Fibroblast of peridontal ligament (primary cell): ENCODE measurements at regions not wholly inside any gene's neighbourhood (a gene's known extent, or its start where the extent isn't known, plus 50 kb on each side); places are given as distances from the start of the nearest gene placed in this dataset.

ENCODE experiments used
- DNase-seq: peaks from one replicate; pipeline ENCODE4 v3.0.0-alpha.2; 2010; ENCODE audit errors: extremely low read depth

DNA sequence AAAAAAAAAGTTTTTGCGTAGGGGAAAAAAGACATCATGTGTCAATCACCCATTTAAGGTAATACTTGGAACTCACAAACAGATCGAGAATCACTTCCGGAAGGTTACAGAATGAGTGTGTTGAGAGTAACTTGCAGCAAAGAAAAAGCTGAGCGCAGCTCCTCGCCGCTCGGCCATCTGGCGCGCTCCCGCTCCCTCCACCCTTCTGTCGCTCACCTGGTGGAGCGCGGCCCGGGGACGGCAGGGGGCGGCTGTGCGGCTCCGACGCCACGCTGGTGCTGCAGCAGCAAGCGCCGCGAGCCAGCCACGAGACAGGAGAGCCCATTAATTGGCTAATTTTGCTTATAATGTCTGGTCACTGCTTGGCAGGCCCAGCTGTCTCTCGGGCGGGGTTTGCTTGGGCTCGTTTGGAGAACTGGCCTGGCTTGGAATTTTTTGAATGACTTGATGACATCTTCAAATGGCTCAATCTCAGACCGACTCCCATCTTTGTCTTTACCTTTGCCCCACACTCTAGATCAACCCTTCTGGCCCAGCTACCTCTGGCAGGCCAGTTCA, 601.8 kb downstream of the CCDC171 start:
- no peak for DNase-seq

DNA sequence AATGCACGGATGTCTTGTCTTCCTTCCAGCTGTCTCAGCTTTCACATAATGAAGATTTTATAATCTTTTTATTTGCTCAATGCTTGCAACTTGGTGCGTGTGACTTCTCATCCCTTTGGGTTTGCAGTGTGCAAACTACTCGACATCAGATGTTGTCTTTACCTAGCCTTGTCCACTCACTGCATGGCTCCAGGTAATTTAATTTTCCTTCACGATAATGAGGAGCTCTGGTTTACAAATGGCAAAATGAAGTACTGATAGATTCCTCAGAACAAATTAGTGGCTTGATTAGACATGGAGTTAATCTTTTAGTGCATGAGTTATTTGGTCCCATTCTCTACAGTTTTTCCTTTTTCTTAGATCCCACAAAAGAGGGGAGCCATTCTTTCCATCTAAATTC, 603.0 kb downstream of the CCDC171 start:
- DNase-seq = no peak

DNA sequence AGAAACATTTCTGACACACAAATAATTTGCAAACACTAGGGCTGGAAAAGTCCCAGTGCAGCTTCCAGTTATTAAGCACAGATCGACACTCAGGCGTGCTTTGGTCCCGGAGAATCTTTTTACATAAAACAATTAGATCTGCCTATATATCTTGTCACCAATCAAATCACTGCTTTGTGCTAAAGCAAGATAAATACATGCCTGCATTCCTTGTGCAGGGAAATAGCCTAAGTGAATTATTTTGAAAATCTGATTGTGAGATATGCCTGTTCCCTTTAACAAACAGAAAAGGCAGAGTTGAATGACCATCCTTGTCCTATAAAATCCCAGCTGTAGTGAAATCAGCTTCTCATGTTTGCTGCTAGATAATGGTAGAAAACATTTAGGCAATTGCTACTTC, 604.4 kb downstream of the CCDC171 start:
- no peak for DNase-seq

DNA sequence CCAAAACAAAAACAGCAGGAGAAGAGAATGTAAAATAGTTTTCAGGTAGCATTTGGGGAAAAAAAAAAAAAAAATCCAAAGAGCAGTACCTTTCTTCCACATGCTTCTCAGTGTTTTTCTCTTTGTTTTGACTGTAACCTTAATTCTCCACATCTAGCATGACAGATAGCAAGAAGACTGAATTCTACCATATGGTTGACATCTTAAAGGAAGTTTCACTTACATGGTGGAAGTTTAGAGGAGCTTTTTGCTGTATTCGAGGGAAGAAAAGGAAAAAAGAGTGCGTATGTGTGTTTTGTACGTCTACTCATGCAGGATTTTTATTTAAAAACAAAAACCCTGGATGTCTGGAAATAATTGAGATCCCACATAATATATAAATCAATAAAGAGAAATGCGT, 604.8 kb downstream of the CCDC171 start:
- DNase-seq = no peak

DNA sequence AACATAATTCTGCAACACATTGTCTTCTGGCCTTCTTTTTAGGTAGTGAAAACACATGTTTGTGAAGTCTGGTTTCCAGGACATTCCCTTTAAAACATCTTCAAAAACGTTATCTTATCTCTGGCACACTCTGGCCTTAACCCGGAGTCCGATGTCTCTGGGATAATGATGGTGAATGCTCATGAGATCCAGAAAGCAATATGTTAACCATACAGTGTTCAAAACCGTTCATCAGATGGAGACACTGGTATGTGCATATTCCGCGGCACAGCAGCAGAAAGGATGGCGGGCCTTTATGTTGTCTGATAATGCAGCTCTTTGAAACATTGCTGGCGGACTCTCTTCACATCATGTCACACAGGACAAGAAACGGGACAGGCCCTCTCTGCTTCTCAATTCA, 605.2 kb downstream of the CCDC171 start:
- DNase-seq = no peak

DNA sequence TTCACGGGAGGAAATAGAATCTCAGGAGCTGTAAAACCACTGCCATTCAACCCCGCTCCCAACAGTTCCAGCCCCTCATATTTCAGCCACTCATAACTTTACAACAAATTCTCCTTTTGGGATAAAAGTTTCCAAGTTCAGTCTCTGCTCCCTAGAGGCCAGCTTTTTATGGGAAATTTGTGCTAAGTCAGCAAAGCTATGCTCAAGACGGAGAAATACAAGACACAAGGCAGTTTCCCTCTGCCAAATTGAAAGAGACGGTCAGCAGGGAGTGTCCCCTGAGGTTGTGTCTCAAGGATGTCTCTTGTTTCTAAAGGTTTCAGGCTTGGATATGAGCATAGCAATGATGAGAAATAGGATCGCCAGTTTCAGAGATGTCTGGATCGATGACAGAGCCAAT, 608.6 kb downstream of the CCDC171 start:
- no peak for DNase-seq

DNA sequence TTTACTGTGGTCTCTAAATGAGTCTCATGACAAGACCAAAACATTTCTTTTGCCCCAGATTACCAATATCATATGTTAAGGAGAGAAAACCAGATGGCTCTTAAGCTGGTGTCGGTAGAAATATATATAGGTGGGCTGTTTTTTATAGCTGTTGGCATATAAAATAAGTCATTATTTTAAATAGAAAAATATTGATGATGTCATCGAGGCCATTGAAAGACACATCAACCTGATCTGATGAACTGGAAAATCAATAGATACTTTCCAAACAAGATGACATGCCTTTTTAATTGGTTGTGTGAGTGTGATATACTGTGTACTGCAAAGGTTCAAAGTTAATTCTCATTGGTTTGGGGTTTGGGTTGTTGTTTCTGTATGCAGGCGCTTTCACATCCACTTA, 617.3 kb downstream of the CCDC171 start:
- no peak for DNase-seq

DNA sequence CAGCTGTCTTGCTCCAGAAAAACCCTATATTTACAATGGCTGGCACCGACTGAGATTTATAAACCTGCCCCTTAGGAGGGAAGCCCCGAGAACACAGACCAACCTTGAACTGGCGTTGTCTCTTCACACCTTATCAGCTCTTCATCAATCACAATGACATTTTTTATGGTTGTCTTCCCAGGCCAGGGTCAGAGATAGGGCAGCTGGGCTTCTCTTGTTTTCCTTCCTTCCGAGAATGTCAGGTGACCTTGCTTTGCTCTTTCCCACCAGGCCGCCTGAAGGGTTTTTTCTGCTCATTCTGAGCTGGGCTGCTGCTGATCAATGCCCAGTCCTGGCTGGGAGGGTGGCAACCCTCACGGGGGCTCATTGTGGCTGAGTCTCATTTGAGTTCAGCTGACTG, 619.1 kb downstream of the CCDC171 start:
- DNase-seq = no peak

DNA sequence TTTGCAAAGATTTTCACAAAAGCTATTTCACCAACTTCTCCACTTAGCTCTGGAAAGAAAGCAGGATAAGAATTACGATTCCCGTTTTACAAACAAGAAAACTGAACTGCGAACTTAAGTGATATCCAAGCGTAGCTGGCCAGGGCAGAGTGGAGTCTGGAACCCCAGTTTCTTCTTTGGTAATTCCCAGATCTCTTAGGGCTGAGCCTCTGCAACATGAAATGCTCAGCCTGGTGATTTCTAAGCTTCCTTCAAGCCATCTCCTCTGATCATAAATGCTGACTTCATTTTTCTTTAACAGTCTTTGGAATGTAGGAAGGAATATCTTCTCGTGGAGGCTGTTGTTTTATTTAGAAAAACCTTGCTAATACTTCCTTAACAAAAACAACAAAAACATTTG, 620.0 kb downstream of the CCDC171 start:
- no peak for DNase-seq

DNA sequence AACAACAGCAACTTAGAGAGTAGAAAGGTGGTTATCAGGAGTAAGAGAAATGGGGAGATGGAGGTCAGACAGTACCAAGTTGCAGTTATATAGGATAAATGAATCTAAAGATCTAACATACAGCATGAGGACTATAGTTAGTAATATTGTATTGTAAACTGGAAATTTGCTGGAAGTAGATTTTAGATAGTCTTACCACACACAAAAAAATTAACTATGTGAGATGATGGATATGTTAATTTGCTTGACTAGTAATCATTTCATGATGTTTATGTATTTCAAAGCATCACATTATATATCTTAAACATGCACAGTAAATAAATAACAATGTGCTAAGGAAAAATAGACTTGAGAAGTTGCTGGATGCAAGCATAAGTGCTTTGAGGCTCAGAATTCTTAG, 622.1 kb downstream of the CCDC171 start:
- no peak for DNase-seq

DNA sequence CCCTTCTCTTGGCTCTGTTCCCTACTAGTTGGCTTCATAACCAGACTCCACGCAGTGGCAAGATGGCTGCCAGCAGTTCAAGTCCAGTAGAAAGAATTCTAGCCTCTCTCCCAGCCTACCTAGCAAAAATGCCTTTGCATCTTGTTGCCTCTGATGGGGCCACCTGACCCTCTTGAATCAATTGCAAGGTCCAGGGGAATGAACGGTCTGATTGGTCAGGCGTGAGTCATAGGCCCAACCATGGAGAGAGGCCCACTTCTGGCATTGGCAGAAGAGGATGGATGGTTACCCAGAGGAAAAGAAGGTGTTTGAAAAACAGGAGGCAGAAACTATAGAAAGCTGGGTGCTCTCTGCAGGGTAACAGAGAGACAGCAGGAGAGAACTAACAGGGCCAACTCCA, 622.6 kb downstream of the CCDC171 start:
- no peak for DNase-seq

DNA sequence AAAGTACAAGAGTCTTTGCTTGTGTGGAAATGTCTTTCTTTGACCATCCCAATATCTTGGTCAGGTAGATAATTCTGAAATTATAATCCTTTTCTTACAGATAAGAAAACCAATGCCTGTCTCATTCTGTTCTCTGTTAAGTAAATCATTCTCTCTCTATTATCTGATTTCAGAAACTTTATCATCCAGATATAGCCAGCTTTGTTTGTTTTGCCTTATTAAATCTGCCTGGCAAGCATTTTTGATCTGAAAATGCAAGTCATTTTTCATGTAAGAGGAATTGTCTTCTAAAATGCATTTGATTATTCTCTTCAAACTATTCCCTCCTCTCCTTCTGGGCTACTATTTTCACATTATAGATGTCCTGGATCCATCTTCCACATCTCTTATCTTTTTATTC, 625.5 kb downstream of the CCDC171 start:
- DNase-seq = no peak

DNA sequence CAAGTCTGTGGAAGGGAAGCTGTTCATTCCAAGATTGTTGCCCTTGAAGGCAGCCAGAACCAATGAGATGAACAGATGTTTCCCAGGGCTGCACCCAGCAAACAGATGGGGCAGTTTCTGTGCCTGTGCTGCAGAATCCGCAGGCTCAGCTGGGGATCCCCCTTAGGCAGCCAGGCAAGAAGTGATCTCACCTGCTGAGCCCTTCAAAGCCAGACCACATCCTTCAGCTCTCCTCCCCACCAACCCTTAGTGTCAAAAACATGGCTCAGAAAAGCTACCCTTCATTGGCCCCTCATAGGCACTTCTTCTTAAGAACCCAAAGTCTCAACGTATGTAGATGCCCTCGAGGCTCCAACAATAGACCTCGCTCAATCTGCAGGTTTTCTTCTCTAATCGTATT, 626.7 kb downstream of the CCDC171 start:
- no peak for DNase-seq

DNA sequence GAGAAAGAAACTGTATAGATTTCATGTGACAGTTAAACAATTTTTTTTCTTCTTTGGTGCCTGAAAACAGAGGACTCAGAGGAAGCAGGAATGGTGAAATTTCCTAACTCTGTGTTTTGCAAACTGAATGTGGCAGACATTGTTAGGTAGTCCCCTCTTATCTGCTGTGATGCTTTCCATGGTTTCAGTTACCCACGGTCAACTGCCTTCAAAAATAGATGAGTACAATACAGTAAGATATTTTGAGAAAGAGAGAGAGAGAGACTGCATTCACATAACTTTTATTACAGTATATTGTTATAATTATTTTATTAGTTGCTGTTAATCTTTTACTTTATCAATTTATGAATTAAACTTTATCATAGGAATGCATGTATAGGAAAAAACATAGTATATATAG, 627.2 kb downstream of the CCDC171 start:
- no peak for DNase-seq

DNA sequence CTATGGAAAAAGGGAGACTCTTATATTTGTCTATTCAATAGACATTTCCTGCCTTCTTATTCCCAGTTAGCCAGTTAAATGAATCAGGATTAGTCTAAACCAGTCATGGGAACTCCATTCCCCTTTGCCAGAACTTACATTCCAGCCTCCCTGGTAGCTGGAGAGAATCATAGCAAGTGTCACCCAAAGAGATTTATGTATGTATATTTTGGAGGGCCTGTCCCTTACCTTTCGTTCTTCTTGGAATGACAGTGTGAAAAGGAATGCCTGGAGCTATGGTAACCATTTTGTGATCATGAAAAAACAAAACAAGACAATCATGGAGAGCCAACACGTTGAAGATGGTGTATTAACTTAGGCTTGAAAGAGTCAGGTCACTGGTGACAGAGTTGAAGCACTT, 627.7 kb downstream of the CCDC171 start:
- no peak for DNase-seq

DNA sequence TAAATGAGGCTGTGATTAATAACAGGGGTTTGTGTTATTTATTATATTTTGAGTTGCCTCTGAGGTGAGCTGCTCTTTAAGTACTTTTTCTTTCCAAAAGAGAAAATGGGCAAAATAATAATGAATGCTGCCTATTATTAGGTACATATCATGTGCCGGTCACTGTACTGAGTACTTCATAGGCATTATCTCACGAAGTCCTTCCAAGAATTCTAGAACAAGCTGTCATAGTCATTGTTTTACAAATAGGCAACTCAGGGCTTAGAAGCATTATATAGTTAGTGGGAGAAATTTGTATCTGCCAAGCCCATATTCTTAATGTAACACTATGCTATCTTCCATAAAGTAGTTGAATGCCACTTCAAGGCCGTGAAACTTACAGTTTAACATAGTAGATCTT, 628.7 kb downstream of the CCDC171 start:
- DNase-seq = no peak

DNA sequence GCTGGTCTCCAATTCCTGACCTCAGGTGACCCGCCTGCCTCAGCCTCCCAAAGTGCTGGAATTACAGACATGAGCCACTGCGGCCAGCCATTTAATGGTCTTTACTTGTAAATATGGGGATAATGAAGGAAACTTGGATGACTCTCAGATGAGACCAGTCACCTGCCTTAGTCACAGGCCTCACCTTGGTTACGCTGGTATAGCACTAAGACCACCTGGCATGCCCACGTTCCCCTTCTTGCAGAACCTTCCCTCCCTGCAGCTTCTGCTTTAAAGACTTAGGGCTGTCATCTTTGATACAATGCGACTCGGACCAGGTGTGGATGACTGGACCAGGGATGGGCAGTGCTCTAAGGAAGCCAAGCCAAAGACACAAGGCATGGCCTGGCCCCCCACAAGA, 629.9 kb downstream of the CCDC171 start:
- DNase-seq = no peak

DNA sequence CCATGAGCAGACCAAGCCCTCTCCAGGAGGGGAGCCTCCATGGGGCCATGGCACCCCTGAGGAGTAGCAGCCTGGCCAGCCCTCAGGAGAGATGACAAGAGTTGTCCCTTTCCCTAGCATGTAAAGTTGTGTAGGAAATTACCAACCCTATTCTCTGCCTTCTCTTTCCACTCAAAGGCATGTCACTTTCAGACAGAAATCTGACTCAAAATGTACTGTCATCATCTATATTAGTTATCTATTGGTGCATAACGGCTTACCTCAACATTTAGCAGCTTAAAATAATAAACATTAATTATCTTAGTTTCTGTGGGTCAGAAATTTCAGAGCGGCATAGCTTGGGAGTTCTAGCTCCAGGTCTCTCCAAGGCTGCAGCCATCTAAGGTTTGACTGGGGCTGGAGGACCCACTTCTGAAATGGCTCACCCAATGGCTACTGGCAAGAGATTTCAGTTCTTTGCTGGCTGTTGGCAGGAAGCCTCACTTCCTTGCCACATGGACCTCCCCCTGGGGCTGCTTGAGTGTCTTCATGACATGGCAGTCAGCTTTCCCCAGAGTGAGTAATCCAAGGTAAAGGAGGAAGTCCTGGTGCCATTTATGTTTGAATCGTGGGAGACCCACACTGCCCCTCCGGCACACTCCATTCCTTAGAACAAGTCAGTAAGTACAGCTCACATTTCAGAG, 632.3 kb downstream of the CCDC171 start:
- no peak for DNase-seq

DNA sequence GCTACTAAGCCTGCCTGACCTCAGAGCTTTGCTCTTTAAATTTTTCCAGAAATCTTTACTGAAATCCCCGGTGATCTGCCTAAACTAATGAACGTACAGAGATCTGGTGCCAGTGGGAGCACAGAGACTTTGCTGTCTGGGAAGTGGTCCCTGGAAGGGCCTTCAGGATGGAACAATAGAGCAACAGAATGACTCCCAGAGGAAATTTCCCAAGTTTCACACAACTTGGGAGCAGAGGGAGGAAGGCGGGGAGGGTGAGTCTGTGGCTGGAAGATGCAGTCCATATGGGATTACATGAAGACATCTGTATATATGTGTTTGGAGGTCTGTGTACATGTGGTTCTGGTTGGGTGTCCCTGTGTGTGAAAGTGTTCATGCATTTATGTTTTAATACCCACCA, 638.3 kb downstream of the CCDC171 start:
- no peak for DNase-seq

DNA sequence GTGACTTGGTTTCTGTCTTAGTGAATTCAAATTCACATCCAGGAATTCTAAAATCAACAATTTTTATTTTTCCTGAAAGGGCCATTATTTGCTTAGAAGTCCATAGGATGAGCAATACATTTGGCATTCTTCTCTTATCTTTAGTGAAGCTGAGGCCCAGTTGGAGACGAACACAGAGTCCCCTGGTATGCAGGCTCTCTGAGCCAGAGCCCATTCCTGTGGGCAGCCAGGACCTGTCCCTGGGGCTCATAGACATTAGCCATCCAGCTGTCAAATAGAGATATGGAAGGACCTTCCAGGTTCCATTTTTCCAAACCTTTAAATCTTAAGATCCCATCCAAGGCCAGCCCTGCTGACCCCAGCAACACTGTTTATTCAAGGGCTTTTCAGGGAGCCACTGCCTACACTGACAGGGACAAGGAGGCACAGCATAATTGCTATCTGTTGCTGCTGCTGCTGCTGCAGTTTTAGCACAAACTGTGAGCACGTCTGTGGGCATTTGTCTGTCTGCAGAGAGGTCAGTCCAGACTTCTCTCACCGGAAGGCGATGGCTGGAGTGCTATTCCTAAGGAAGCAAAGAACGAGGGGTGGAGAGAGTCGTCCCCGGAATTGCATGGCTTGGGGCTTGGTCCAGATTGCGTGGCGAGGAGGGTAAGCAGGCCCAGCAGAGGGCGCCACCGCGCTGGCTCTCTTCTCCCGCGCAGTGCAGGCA, 639.0 kb downstream of the CCDC171 start:
- peak; percentile 79 for DNase-seq

DNA sequence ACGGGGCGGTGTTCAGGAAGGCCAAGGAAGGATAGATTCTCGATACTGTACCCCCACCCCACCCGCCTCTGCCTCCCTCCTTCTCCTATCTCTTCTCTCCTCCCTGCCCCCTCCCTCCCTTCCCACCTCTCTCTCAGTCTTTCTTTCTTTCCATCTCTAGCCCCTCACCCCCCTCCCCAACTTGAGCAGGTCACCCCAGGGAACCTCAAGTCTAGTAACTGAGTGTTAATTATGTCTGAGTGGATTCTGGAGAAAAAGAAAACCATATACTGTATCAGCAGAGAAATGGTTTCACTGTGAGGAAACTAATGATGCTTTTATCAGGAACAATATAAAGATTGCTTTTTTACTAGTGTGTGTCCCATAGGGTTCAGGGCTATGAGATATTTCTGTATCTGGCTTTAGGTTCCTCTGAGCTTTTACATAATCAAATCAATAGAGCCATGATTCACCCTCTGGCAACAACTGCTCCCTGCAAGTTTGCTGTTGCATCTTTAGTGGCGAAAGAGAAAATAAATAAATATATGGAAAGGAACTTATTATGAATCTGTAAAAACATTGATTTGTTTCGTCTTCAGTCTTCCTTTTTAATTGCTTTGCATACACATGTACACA, 639.7 kb downstream of the CCDC171 start:
- peak; percentile 75 for DNase-seq

DNA sequence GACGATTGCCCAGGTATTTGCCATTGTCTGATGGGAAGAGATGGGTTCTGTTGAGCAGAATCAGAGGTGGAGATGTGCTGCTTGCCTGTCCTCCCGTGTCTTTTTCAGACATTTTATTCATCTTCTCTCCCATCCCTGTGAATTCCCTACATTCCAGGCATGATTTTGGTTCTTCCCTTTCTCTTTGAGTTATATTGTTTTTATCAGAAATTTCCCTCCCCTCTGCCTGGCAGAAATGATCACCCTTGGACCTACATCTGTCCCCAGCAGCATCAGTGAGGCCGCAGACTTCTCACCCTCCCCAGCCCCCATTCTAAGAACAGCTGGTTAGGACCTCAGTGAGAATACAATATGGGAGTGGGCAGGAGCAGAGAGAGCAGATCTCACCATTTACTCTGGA, 640.2 kb downstream of the CCDC171 start:
- no peak for DNase-seq

DNA sequence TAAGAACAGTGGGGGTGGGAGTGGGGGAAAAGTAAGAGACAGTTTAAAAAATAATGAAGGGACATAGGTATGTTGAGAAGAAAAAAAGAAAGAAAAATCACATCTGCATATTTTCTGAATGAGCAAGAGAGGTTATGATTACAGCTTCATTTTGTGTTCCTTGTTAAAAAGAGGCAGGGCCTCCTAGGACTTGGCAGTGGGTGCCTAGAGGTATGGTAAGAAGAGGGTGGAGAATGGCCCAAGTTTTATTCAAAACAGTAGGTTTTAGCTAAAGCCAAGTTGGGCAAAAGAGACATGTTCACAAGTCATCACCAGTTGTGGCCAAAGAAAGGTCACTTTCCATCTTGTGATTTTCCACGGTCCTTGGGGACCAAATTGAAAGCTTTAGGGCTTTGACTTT, 643.4 kb downstream of the CCDC171 start:
- DNase-seq = no peak
